ENCODE measurements at regions not wholly inside any gene's neighbourhood (a gene's known extent, or its start where the extent isn't known, plus 50 kb on each side); places are given as distances from the start of the nearest gene placed in this dataset.

DNA sequence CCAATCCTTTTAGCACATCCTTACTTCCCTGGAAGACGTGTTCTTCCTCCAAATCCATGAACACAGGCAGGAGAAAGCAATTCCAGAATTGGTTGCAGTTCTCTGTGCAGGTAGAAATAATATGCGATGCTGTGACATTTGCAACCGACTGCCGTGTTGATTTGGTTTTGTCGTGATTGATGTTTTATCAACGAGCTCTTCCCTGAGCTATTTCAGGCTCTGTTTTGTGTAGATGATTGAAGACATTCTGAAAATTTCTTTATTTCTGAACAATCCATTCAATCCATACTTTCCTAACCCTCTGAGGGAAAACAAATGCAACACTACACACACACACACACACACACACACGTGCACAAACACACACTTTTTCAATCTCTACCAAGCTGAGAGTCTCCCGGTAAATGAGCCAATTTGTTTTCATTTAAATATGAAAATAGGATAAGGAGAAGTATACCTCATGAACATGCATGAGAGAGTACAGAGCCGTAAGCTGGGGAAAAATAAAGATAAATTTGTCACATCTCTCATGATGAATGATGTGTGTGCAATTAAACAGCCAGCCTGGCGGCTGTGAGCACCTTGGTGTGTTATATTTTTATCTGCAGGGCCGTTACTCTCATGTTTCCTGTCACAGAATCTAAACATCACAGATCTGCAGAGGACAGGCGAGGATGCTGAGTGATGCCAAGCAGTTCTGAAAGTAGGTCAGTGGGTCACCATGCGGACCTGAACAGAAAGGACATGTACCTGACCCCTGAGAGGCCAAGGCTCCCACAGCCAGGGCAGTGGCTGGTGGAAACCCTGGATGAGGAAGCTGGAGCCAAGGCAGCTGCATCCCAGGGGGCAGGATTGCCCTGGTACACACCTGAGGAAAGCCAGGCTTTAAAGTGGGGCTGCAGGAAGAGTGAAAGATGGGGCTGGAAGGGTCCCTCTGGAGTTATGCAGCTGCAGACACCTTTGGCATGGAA, 64.8 kb downstream of the PDCL3 start:
- DNase-seq (ENCODE audit: low spot score in 2 of 2, unreplicated experiment in 2 of 2) = no peak
- no peaks in the 10 kb centered on the region for H3K9me3 Mint-ChIP-seq
- no peak for TF ChIP-seq CTCF (IDR thresholded peaks at IDR 0.05; ENCODE audit: unreplicated experiment)
- peaks cover 36% of the 10 kb centered on the region for H3K27me3 Mint-ChIP-seq (ENCODE audit: low read depth)
- no peak overlapping the region for H3K27ac Mint-ChIP-seq
- no peak overlapping the region for H3K4me3 Mint-ChIP-seq
- H3K4me1 Mint-ChIP-seq = no peaks in the 10 kb centered on the region
- no peaks in the 10 kb centered on the region for H3K36me3 Mint-ChIP-seq

DNA sequence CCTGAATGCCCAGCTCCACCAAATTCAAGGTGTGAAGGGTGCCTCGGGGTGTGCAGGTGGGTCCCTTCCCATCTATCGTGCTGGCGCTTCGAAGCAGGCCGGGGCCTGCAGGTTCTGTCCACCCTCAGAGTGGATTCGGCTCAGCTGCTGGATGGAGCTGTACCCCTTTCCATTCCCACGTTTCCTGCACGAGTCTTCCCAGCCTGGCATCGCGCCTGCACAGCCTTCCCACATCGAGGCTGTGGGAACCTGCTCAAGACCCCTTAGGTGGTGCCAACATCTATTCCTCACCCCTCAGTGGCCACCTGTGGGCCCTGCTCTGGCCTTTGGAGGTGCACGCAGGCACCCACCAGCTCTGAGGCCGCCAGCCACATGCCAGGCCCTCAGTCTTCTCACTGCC, 65.7 kb downstream of the PDCL3 start:
- H3K4me1 Mint-ChIP-seq = no peaks in the 10 kb centered on the region
- H3K9me3 Mint-ChIP-seq = no peaks in the 10 kb centered on the region
- H3K27ac Mint-ChIP-seq = no peak overlapping the region
- no peak for TF ChIP-seq CTCF (IDR thresholded peaks at IDR 0.05; ENCODE audit: unreplicated experiment)
- no peak overlapping the region for H3K4me3 Mint-ChIP-seq
- peaks cover 36% of the 10 kb centered on the region for H3K27me3 Mint-ChIP-seq (ENCODE audit: low read depth)
- no peak for DNase-seq (ENCODE audit: low spot score in 2 of 2, unreplicated experiment in 2 of 2)
- H3K36me3 Mint-ChIP-seq = no peaks in the 10 kb centered on the region

DNA sequence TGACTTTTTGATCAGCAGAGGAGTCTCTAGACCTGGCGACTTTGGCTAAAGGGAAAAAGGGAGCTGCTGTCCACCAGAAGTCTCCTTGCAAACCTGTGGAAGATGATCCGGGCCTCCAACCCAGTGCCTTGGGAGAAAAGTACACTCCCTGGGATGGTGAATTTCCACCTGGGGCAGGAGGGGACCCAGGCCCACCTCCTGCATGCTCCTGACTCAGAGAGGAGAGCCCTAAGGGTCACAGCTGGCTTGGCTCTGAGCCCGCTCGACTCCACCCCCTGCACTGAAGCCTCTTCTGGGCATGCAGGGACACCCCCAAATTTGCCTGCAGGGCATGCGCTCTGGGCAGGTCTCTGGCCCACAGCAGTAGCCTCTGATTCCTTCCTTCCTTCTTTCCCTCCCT, 66.5 kb downstream of the PDCL3 start:
- Mint-ChIP-seq H3K36me3 (no peaks in the 10 kb centered on the region), H3K4me1 (no peaks in the 10 kb centered on the region), H3K9me3 (no peaks in the 10 kb centered on the region), H3K4me3 (no peak overlapping the region), H3K27me3 (ENCODE audit: low read depth) (peaks cover 34% of the 10 kb centered on the region), H3K27ac (no peak overlapping the region)
- no peak for TF ChIP-seq CTCF (IDR thresholded peaks at IDR 0.05; ENCODE audit: unreplicated experiment)
- DNase-seq (ENCODE audit: low spot score in 2 of 2, unreplicated experiment in 2 of 2) = no peak

DNA sequence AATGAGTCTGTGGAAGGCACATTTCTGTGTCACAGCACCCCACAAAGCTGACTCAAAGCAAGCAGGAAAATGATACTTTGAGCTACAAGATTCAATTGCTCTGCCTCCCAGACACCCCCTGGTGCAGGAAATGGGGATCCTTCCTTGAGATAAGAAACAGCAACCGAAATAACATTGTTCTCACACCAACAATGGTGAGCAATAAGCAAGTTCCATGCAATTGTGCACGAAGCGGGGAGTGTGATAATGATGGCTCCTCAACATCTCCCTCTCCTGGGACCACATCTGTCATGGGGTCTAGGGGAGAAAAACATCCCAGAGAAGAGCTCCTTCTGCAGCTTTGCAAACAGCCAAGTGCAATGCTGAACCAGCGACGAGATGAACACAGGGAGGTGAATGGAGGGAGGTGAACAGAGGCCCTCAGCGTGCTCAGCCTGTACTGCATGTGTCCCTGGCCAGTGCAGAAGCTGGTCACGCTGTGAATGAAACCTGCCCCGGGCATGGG, 67.7 kb downstream of the PDCL3 start:
- H3K4me3 Mint-ChIP-seq = no peak overlapping the region
- DNase-seq (ENCODE audit: low spot score in 2 of 2, unreplicated experiment in 2 of 2) = no peak
- H3K27me3 Mint-ChIP-seq (ENCODE audit: low read depth) = peaks cover 30% of the 10 kb centered on the region
- no peak for TF ChIP-seq CTCF (IDR thresholded peaks at IDR 0.05; ENCODE audit: unreplicated experiment)
- no peaks in the 10 kb centered on the region for H3K36me3 Mint-ChIP-seq
- no peaks in the 10 kb centered on the region for H3K9me3 Mint-ChIP-seq
- H3K27ac Mint-ChIP-seq = no peak overlapping the region
- H3K4me1 Mint-ChIP-seq = no peaks in the 10 kb centered on the region

- TF ChIP-seq CTCF (IDR thresholded peaks at IDR 0.05; ENCODE audit: unreplicated experiment) = no peak
- Mint-ChIP-seq H3K4me1 (no peaks in the 10 kb centered on the region), H3K36me3 (no peaks in the 10 kb centered on the region), H3K9me3 (no peaks in the 10 kb centered on the region), H3K4me3 (no peak overlapping the region), H3K27ac (no peak overlapping the region), H3K27me3 (ENCODE audit: low read depth) (peaks cover 24% of the 10 kb centered on the region)
- no peak for DNase-seq (ENCODE audit: low spot score in 2 of 2, unreplicated experiment in 2 of 2)
These were observed 69.2 kb downstream of the PDCL3 start for GRCh38 chr2:100632037-100632436.
